EL (cell line): ENCODE measurements at regions not wholly inside any gene's neighbourhood (a gene's known extent, or its start where the extent isn't known, plus 50 kb on each side); places are given as distances from the start of the nearest gene placed in this dataset.
"Not testable (repeated sequence)": the region's sequence is repeated elsewhere in the genome, so short reads cannot be mapped to it uniquely, and the experiment has no call there.

ENCODE experiments used
- DNase-seq: peaks from one replicate; pipeline ENCODE4 v3.0.0-alpha.2; 2016

GRCh38 chr5:122209601-122210000, 80.3 kb downstream of the ZNF474 start:
- DNase-seq = not testable (repeated sequence)

GRCh38 chr5:122218778-122219177, 89.4 kb downstream of the ZNF474 start:
- DNase-seq = no peak

GRCh38 chr5:122219436-122220166, 90.3 kb downstream of the ZNF474 start:
- no peak for DNase-seq

- no peak for DNase-seq
Measured at GRCh38 chr5:122220511-122220910, 91.2 kb downstream of the ZNF474 start.

- DNase-seq = no peak
Measured at GRCh38 chr5:122221857-122222256, 90.2 kb upstream of the SNCAIP start.

GRCh38 chr5:122222580-122222979, 89.5 kb upstream of the SNCAIP start:
- DNase-seq = no peak

- DNase-seq = no peak
Measured at GRCh38 chr5:122228728-122229392, 83.2 kb upstream of the SNCAIP start.

GRCh38 chr5:122229551-122229950, 82.5 kb upstream of the SNCAIP start:
- no peak for DNase-seq

- peak; percentile 76 for DNase-seq
Measured at GRCh38 chr5:122236270-122237040, 75.6 kb upstream of the SNCAIP start.

- peak; percentile 32 for DNase-seq
Measured at GRCh38 chr5:122237906-122238305, 74.1 kb upstream of the SNCAIP start.

GRCh38 chr5:122252319-122252718, 59.7 kb upstream of the SNCAIP start:
- DNase-seq = no peak

GRCh38 chr5:122253794-122254193, 58.2 kb upstream of the SNCAIP start:
- no peak for DNase-seq

GRCh38 chr5:122256388-122256787, 55.6 kb upstream of the SNCAIP start:
- DNase-seq = no peak

- no peak for DNase-seq
Measured at GRCh38 chr5:122257000-122257399, 55.0 kb upstream of the SNCAIP start.

GRCh38 chr5:122258241-122258640, 53.8 kb upstream of the SNCAIP start:
- peak; percentile 31 for DNase-seq

GRCh38 chr5:122258840-122259239, 53.2 kb upstream of the SNCAIP start:
- no peak for DNase-seq

- peak; percentile 81 for DNase-seq
Measured at GRCh38 chr5:122259995-122260394, 52.0 kb upstream of the SNCAIP start.

- peak; percentile 74 for DNase-seq
Measured at GRCh38 chr5:122262103-122262502, 49.9 kb upstream of the SNCAIP start.
